PC-9 (cell line): ENCODE measurements at regions not wholly inside any gene's neighbourhood (a gene's known extent, or its start where the extent isn't known, plus 50 kb on each side); places are given as distances from the start of the nearest gene placed in this dataset.

ENCODE experiments used
- BruUV-seq: library from RNA; stranded (reverse); fragments of 400-500 nt; replicated peaks from 2 replicates; lab custom pipeline; 2021; lab: Mats Ljungman, UMichigan
- CTCF ChIA-PET: fragments of 300-600 bp; sonication (Branson Sonifier 250); formaldehyde crosslinking; loops from one replicate; lab custom pipeline; 2022; ENCODE audit warnings: antibody characterized with exemption; lab: Charles Lee
- POLR2A ChIA-PET: fragments of 300-600 bp; sonication (Branson Sonifier 250); formaldehyde crosslinking; loops from one replicate; lab custom pipeline; 2022; ENCODE audit warnings: antibody characterized with exemption; ENCODE audit not compliant: unreplicated experiment; lab: Charles Lee
- DNase-seq, 2 experiments: peaks; one replicate each; pipeline versions ENCODE4 v3.0.0 to v3.0.0-alpha.2; 2015 to 2022; ENCODE audit warnings: mixed read lengths in 1 of 2
- H2AFZ ChIP-seq: fragments of 200-600 bp; sonication (generic); 2 replicates; pipeline ENCODE4 v1.8.1; 2017; ENCODE audit warnings: antibody characterized with exemption
- H3F3A ChIP-seq: fragments of 200-600 bp; sonication (generic); 2 replicates; pipeline ENCODE4 v1.8.1; 2017; ENCODE audit warnings: antibody characterized with exemption, mild to moderate bottlenecking, low read depth; ENCODE audit not compliant: insufficient read depth
- H3K27ac ChIP-seq: fragments of 200-600 bp; sonication (generic); 2 replicates; pipeline ENCODE4 v1.6.1; 2016; ENCODE audit warnings: mixed run types
- H3K27me3 ChIP-seq: fragments of 200-600 bp; sonication (generic); 2 replicates; pipeline ENCODE4 v1.6.1; 2016; ENCODE audit warnings: low read depth, mixed run types; ENCODE audit not compliant: insufficient read depth
- H3K36me3 ChIP-seq: fragments of 200-600 bp; sonication (generic); 2 replicates; pipeline ENCODE4 v1.6.1; 2016; ENCODE audit warnings: low read depth, mixed run types
- H3K4me1 ChIP-seq: fragments of 200-600 bp; sonication (generic); replicated peaks from 2 replicates; pipeline ENCODE4 v1.6.1; 2016; ENCODE audit warnings: mixed run types; ENCODE audit not compliant: insufficient read depth
- H3K4me2 ChIP-seq: fragments of 200-600 bp; sonication (generic); 2 replicates; pipeline ENCODE4 v1.6.1; 2017; ENCODE audit warnings: mixed run types
- H3K4me3 ChIP-seq: fragments of 200-600 bp; sonication (generic); 2 replicates; pipeline ENCODE4 v1.6.1; 2016; ENCODE audit warnings: mixed run types
- H3K79me2 ChIP-seq: fragments of 200-600 bp; sonication (generic); 2 replicates; pipeline ENCODE4 v1.6.1; 2017; ENCODE audit warnings: low read depth, mixed run types
- H3K9me2 ChIP-seq: fragments of 200-600 bp; sonication (generic); 2 replicates; pipeline ENCODE4 v1.8.1; 2017; ENCODE audit warnings: mild to moderate bottlenecking; ENCODE audit not compliant: insufficient read depth
- H3K9me3 ChIP-seq: fragments of 200-600 bp; sonication (generic); 2 replicates; pipeline ENCODE4 v1.8.1; 2016; ENCODE audit warnings: low read depth; ENCODE audit not compliant: insufficient read depth
- H4K20me1 ChIP-seq: fragments of 200-600 bp; sonication (generic); 2 replicates; pipeline ENCODE4 v1.8.1; 2017; ENCODE audit not compliant: insufficient read depth
- EZH2 ChIP-seq: fragments of 200-600 bp; sonication (generic); IDR thresholded peaks from 2 replicates; pipeline ENCODE4 v1.8.0; 2017; ENCODE audit warnings: antibody characterized with exemption, low read depth
- intact Hi-C: fragments of 100-400 bp; cut with micrococcal nuclease; formaldehyde crosslinking; loops from one replicate; pipeline ENCODE4 v1.10.0; 2022; ENCODE audit not compliant: unreplicated experiment
- TF ChIP-seq, protein P1 (sequence below): fragments of 200-600 bp; sonication (generic); conservative IDR thresholded peaks from 2 replicates; pipeline ENCODE4 v1.6.1; 2017; ENCODE audit warnings: mixed run types, antibody characterized with exemption, mild to moderate bottlenecking, moderate library complexity

DNA sequence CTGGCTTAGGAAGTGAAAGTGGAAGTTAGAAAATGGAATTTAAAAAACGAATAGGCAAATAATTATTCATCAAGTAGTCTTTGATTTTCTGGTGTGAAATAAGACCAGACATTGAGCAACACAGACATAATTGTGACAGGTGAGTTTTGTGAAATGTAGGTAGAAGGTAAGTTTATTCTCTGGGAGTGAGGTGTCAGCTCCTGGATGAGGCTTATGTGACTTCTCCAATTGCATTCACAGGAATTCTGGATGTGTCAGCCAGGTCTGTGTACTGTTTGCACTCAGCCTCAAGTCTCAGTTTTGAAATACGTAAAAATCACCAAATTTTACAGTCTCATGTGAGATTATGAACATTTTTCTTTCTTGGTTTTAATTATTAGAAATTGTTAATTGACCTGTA is 537.6 kb downstream of the CETN3 start:
- ChIA-PET CTCF (no interaction called here), POLR2A (no interaction called here)
- TF ChIP-seq, protein P1, sequence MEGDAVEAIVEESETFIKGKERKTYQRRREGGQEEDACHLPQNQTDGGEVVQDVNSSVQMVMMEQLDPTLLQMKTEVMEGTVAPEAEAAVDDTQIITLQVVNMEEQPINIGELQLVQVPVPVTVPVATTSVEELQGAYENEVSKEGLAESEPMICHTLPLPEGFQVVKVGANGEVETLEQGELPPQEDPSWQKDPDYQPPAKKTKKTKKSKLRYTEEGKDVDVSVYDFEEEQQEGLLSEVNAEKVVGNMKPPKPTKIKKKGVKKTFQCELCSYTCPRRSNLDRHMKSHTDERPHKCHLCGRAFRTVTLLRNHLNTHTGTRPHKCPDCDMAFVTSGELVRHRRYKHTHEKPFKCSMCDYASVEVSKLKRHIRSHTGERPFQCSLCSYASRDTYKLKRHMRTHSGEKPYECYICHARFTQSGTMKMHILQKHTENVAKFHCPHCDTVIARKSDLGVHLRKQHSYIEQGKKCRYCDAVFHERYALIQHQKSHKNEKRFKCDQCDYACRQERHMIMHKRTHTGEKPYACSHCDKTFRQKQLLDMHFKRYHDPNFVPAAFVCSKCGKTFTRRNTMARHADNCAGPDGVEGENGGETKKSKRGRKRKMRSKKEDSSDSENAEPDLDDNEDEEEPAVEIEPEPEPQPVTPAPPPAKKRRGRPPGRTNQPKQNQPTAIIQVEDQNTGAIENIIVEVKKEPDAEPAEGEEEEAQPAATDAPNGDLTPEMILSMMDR, result no peak
- TF ChIP-seq EZH2, result no peak
- Histone ChIP-seq H2AFZ (no peak overlapping the region), H3K36me3 (no peaks in the 10 kb centered on the region), H3K27me3 (no peaks in the 10 kb centered on the region), H3K4me2 (peak overlapping the region; percentile 56), H3K4me1 (peaks cover 11% of the 10 kb centered on the region; the same call in 1 of the 2 replicates), H3K9me3 (no peaks in the 10 kb centered on the region), H3K79me2 (no peaks in the 10 kb centered on the region), H3F3A (no peaks in the 10 kb centered on the region), H4K20me1 (no peaks in the 10 kb centered on the region), H3K4me3 (peak overlapping the region; percentile 8; the same call in 1 of the 2 replicates), H3K27ac (no peak overlapping the region), H3K9me2 (no peaks in the 10 kb centered on the region; the same call in 1 of the 2 replicates)
- intact Hi-C loops, result no loop called here
- DNase-seq, result peak in 1 of 2 experiments; percentile 61
- no TSS peak for BruUV-seq

DNA sequence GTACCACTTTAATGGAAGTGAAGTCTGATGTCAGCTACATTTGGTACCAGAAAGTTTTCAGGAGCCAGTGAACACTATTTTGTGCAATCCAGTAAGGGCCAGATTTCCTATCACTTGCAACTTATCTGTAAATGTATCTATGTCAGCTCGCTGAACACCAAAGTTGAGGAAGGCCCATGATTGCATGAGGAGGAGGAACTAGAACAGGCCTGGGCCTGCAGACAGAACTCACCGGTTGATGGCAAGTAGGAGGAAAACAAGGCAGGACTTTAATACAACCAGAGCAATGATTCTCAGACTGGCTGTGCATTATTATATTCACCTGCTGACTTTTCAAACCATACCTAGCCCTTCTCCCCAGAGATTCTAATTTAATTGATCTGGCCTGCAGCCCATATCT is 540.2 kb downstream of the CETN3 start:
- DNase-seq, result no peak
- Histone ChIP-seq H3K9me3 (no peaks in the 10 kb centered on the region), H3K4me2 (no peak overlapping the region), H3K79me2 (no peaks in the 10 kb centered on the region), H3F3A (no peaks in the 10 kb centered on the region), H3K4me1 (peaks cover 11% of the 10 kb centered on the region; the same call in 1 of the 2 replicates), H3K27ac (no peak overlapping the region), H3K27me3 (no peaks in the 10 kb centered on the region), H3K36me3 (no peaks in the 10 kb centered on the region), H2AFZ (no peak overlapping the region), H3K9me2 (no peaks in the 10 kb centered on the region), H4K20me1 (no peaks in the 10 kb centered on the region), H3K4me3 (no peak overlapping the region)
- intact Hi-C loops, result no loop called here
- ChIA-PET CTCF (no interaction called here), POLR2A (no interaction called here)
- no peak for TF ChIP-seq EZH2
- TF ChIP-seq, protein P1, result no peak
- BruUV-seq, result no TSS peak

DNA sequence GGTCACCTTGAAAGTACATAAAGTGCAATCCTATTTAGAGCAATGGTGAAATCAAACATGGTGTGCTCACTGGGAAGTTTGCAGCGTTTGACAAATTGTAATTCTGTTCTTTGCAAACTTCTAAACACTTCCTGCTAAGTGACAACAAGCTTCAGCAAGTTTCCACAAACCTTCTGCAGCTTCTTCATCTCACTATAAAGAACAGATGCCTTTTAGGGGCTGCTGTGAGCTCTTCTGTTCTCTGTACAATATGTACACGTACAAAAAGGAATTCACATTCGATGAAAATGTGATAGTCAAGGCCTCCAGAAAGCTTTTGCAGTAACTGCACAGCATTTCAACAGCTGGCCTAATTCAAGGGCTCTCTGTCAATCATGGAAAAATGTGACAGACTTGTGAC is 543.1 kb downstream of the CETN3 start:
- no peak overlapping the region for H2AFZ ChIP-seq
- no peaks in the 10 kb centered on the region for H3F3A ChIP-seq
- DNase-seq, result no peak
- intact Hi-C loops, result no loop called here
- no peak overlapping the region for H3K4me3 ChIP-seq
- H3K9me2 ChIP-seq, result no peaks in the 10 kb centered on the region
- peaks cover 1% of the 10 kb centered on the region; the same call in 1 of the 2 replicates for H3K4me1 ChIP-seq
- TF ChIP-seq EZH2, result no peak
- no peaks in the 10 kb centered on the region for H3K36me3 ChIP-seq
- H3K27me3 ChIP-seq, result no peaks in the 10 kb centered on the region
- H3K9me3 ChIP-seq, result no peaks in the 10 kb centered on the region
- H4K20me1 ChIP-seq, result no peaks in the 10 kb centered on the region
- H3K79me2 ChIP-seq, result no peaks in the 10 kb centered on the region
- no peak overlapping the region for H3K27ac ChIP-seq
- CTCF ChIA-PET, result no interaction called here
- no peak overlapping the region for H3K4me2 ChIP-seq
- no TSS peak for BruUV-seq
- POLR2A ChIA-PET, result no interaction called here

DNA sequence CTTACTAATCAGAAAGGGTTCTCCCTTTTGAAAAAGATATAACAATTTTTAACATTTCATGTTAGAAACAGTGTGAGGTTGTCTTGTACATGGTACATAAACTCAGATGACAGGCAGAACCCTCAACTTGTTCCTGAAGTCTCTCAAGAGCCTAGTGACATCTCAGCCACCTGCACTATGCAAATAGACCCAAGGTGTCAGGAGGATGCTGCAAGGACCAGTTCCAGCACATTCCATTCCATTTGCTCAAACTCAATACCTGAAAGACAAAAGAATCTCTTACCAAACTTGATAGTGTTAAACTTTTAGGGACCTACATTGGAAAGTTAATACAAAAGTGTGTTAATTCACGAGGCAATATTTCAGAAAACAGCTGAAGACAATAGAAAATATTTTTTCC is 544.6 kb downstream of the CETN3 start:
- H3K79me2 ChIP-seq, result no peaks in the 10 kb centered on the region
- H4K20me1 ChIP-seq, result no peaks in the 10 kb centered on the region
- no peaks in the 10 kb centered on the region for H3F3A ChIP-seq
- ChIA-PET CTCF (no interaction called here), POLR2A (no interaction called here)
- H2AFZ ChIP-seq, result no peak overlapping the region
- TF ChIP-seq, protein P1, result no peak
- no peak for TF ChIP-seq EZH2
- H3K9me2 ChIP-seq, result no peaks in the 10 kb centered on the region
- intact Hi-C loops, result no loop called here
- H3K4me2 ChIP-seq, result no peak overlapping the region
- no peak overlapping the region for H3K27ac ChIP-seq
- no peaks in the 10 kb centered on the region for H3K36me3 ChIP-seq
- H3K27me3 ChIP-seq, result no peaks in the 10 kb centered on the region
- no peaks in the 10 kb centered on the region for H3K9me3 ChIP-seq
- no peaks in the 10 kb centered on the region for H3K4me1 ChIP-seq
- BruUV-seq, result no TSS peak
- peak in 1 of 2 experiments; percentile 41 for DNase-seq
- H3K4me3 ChIP-seq, result no peak overlapping the region
